ENCODE measurements at regions not wholly inside any gene's neighbourhood (a gene's known extent, or its start where the extent isn't known, plus 50 kb on each side); places are given as distances from the start of the nearest gene placed in this dataset.

- Mint-ChIP-seq H3K27ac (no peak overlapping the region), H3K4me3 (no peak overlapping the region), H3K4me1 (peaks cover 6% of the 10 kb centered on the region), H3K36me3 (ENCODE audit: low read depth) (no peaks in the 10 kb centered on the region), H3K27me3 (no peaks in the 10 kb centered on the region)
- no peak for ATAC-seq
- peaks cover 2% of the 10 kb centered on the region for H3K9me3 ChIP-seq (ENCODE audit: control insufficient read depth, low read length, poor library complexity, severe bottlenecking)
- DNase-seq: no peak
Observed at GRCh38 chr10:8543361-8544056, 489.0 kb downstream of the GATA3 start.

GRCh38 chr10:8544057-8544380, 489.5 kb downstream of the GATA3 start:
- DNase-seq (no peak), ATAC-seq (no peak)
- H3K27ac Mint-ChIP-seq: no peak overlapping the region
- H3K27me3 Mint-ChIP-seq: no peaks in the 10 kb centered on the region
- H3K9me3 ChIP-seq (ENCODE audit: control insufficient read depth, low read length, poor library complexity, severe bottlenecking): peaks cover 2% of the 10 kb centered on the region
- H3K4me3 Mint-ChIP-seq: no peak overlapping the region
- peaks cover 6% of the 10 kb centered on the region for H3K4me1 Mint-ChIP-seq
- H3K36me3 Mint-ChIP-seq (ENCODE audit: low read depth): peaks cover 2% of the 10 kb centered on the region

- DNase-seq (no peak), ATAC-seq (no peak)
- peaks cover 6% of the 10 kb centered on the region for H3K4me1 Mint-ChIP-seq
- H3K4me3 Mint-ChIP-seq: no peak overlapping the region
- peaks cover 2% of the 10 kb centered on the region for H3K36me3 Mint-ChIP-seq (ENCODE audit: low read depth)
- peaks cover 2% of the 10 kb centered on the region for H3K9me3 ChIP-seq (ENCODE audit: control insufficient read depth, low read length, poor library complexity, severe bottlenecking)
- no peaks in the 10 kb centered on the region for H3K27me3 Mint-ChIP-seq
- H3K27ac Mint-ChIP-seq: no peak overlapping the region
Observed at GRCh38 chr10:8544500-8544899, 490.0 kb downstream of the GATA3 start.

GRCh38 chr10:8554574-8554973, 500.1 kb downstream of the GATA3 start:
- Mint-ChIP-seq H3K4me3 (no peak overlapping the region), H3K27me3 (peaks cover 41% of the 10 kb centered on the region), H3K27ac (no peak overlapping the region), H3K36me3 (ENCODE audit: low read depth) (no peaks in the 10 kb centered on the region), H3K4me1 (no peaks in the 10 kb centered on the region)
- no peaks in the 10 kb centered on the region for H3K9me3 ChIP-seq (ENCODE audit: control insufficient read depth, low read length, poor library complexity, severe bottlenecking)
- no peak for DNase-seq
- ATAC-seq: no peak

- Mint-ChIP-seq H3K27me3 (peaks cover 46% of the 10 kb centered on the region), H3K36me3 (ENCODE audit: low read depth) (no peaks in the 10 kb centered on the region), H3K4me1 (no peaks in the 10 kb centered on the region), H3K27ac (no peak overlapping the region), H3K4me3 (no peak overlapping the region)
- DNase-seq (no peak), ATAC-seq (no peak)
- H3K9me3 ChIP-seq (ENCODE audit: control insufficient read depth, low read length, poor library complexity, severe bottlenecking): no peaks in the 10 kb centered on the region
Observed at GRCh38 chr10:8556321-8556720, 501.8 kb downstream of the GATA3 start.

- peaks cover 21% of the 10 kb centered on the region for H3K27me3 Mint-ChIP-seq
- H3K9me3 ChIP-seq (ENCODE audit: control insufficient read depth, low read length, poor library complexity, severe bottlenecking): no peaks in the 10 kb centered on the region
- no peak overlapping the region for H3K27ac Mint-ChIP-seq
- no peaks in the 10 kb centered on the region for H3K4me1 Mint-ChIP-seq
- no peaks in the 10 kb centered on the region for H3K36me3 Mint-ChIP-seq (ENCODE audit: low read depth)
- ATAC-seq: no peak
- no peak for DNase-seq
- no peak overlapping the region for H3K4me3 Mint-ChIP-seq
Observed at GRCh38 chr10:8563478-8563877, 509.0 kb downstream of the GATA3 start.

GRCh38 chr10:8566737-8567136, 512.2 kb downstream of the GATA3 start:
- peaks cover 18% of the 10 kb centered on the region for H3K27me3 Mint-ChIP-seq

GRCh38 chr10:8568401-8568800, 513.9 kb downstream of the GATA3 start:
- H3K27ac Mint-ChIP-seq: no peak overlapping the region
- no peak for DNase-seq
- ATAC-seq: no peak
- H3K4me3 Mint-ChIP-seq: no peak overlapping the region
- H3K27me3 Mint-ChIP-seq: peaks cover 23% of the 10 kb centered on the region
- no peaks in the 10 kb centered on the region for H3K4me1 Mint-ChIP-seq
- no peaks in the 10 kb centered on the region for H3K9me3 ChIP-seq (ENCODE audit: control insufficient read depth, low read length, poor library complexity, severe bottlenecking)
- H3K36me3 Mint-ChIP-seq (ENCODE audit: low read depth): no peaks in the 10 kb centered on the region

More at GRCh38 chr10:8566737-8567136, 512.2 kb downstream of the GATA3 start:
- DNase-seq (no peak), ATAC-seq (no peak)
- Mint-ChIP-seq H3K4me1 (no peaks in the 10 kb centered on the region), H3K36me3 (ENCODE audit: low read depth) (no peaks in the 10 kb centered on the region), H3K27ac (no peak overlapping the region), H3K4me3 (no peak overlapping the region)
- H3K9me3 ChIP-seq (ENCODE audit: control insufficient read depth, low read length, poor library complexity, severe bottlenecking): no peaks in the 10 kb centered on the region

GRCh38 chr10:8575620-8576019, 521.1 kb downstream of the GATA3 start:
- Mint-ChIP-seq H3K27ac (no peak overlapping the region), H3K4me1 (no peaks in the 10 kb centered on the region), H3K4me3 (no peak overlapping the region), H3K36me3 (ENCODE audit: low read depth) (no peaks in the 10 kb centered on the region), H3K27me3 (peaks cover 41% of the 10 kb centered on the region)
- DNase-seq: no peak
- no peaks in the 10 kb centered on the region for H3K9me3 ChIP-seq (ENCODE audit: control insufficient read depth, low read length, poor library complexity, severe bottlenecking)
- no peak for ATAC-seq

GRCh38 chr10:8576281-8576680, 521.8 kb downstream of the GATA3 start:
- H3K27me3 Mint-ChIP-seq: peaks cover 43% of the 10 kb centered on the region
- no peak for DNase-seq
- no peaks in the 10 kb centered on the region for H3K36me3 Mint-ChIP-seq (ENCODE audit: low read depth)
- H3K4me3 Mint-ChIP-seq: no peak overlapping the region
- no peak overlapping the region for H3K27ac Mint-ChIP-seq
- ATAC-seq: no peak
- no peaks in the 10 kb centered on the region for H3K4me1 Mint-ChIP-seq
- H3K9me3 ChIP-seq (ENCODE audit: control insufficient read depth, low read length, poor library complexity, severe bottlenecking): no peaks in the 10 kb centered on the region

- Mint-ChIP-seq H3K36me3 (ENCODE audit: low read depth) (no peaks in the 10 kb centered on the region), H3K27ac (no peak overlapping the region), H3K27me3 (peaks cover 50% of the 10 kb centered on the region), H3K4me3 (no peak overlapping the region), H3K4me1 (no peaks in the 10 kb centered on the region)
- H3K9me3 ChIP-seq (ENCODE audit: control insufficient read depth, low read length, poor library complexity, severe bottlenecking): no peaks in the 10 kb centered on the region
- no peak for ATAC-seq
- DNase-seq: no peak
Observed at GRCh38 chr10:8576911-8577310, 522.4 kb downstream of the GATA3 start.

GRCh38 chr10:8577686-8578085, 523.2 kb downstream of the GATA3 start:
- H3K4me1 Mint-ChIP-seq: no peaks in the 10 kb centered on the region
- H3K27me3 Mint-ChIP-seq: peaks cover 51% of the 10 kb centered on the region
- DNase-seq (no peak), ATAC-seq (no peak)
- no peaks in the 10 kb centered on the region for H3K36me3 Mint-ChIP-seq (ENCODE audit: low read depth)
- no peaks in the 10 kb centered on the region for H3K9me3 ChIP-seq (ENCODE audit: control insufficient read depth, low read length, poor library complexity, severe bottlenecking)
- no peak overlapping the region for H3K27ac Mint-ChIP-seq
- no peak overlapping the region for H3K4me3 Mint-ChIP-seq

GRCh38 chr10:8581521-8582225, 527.2 kb downstream of the GATA3 start:
- H3K27ac Mint-ChIP-seq: no peak overlapping the region

GRCh38 chr10:8583096-8583495, 528.6 kb downstream of the GATA3 start:
- Mint-ChIP-seq H3K4me1 (no peaks in the 10 kb centered on the region), H3K4me3 (no peak overlapping the region), H3K27me3 (peaks cover 55% of the 10 kb centered on the region), H3K36me3 (ENCODE audit: low read depth) (no peaks in the 10 kb centered on the region), H3K27ac (no peak overlapping the region)
- DNase-seq (no peak), ATAC-seq (no peak)
- no peaks in the 10 kb centered on the region for H3K9me3 ChIP-seq (ENCODE audit: control insufficient read depth, low read length, poor library complexity, severe bottlenecking)

More at GRCh38 chr10:8581521-8582225, 527.2 kb downstream of the GATA3 start:
- H3K4me1 Mint-ChIP-seq: no peaks in the 10 kb centered on the region
- H3K36me3 Mint-ChIP-seq (ENCODE audit: low read depth): no peaks in the 10 kb centered on the region
- no peaks in the 10 kb centered on the region for H3K9me3 ChIP-seq (ENCODE audit: control insufficient read depth, low read length, poor library complexity, severe bottlenecking)
- peaks cover 53% of the 10 kb centered on the region for H3K27me3 Mint-ChIP-seq
- H3K4me3 Mint-ChIP-seq: no peak overlapping the region
- no peak for ATAC-seq
- no peak for DNase-seq
